Left lung (tissue), 4 donors: ENCODE measurements at regions not wholly inside any gene's neighbourhood (a gene's known extent, or its start where the extent isn't known, plus 50 kb on each side); places are given as distances from the start of the nearest gene placed in this dataset.
"Not testable (repeated sequence)": the region's sequence is repeated elsewhere in the genome, so short reads cannot be mapped to it uniquely, and the experiment has no call there.

Source experiments
- ATAC-seq: fragments of 200-7000 bp; cut with Tn5 transposase; one replicate; pipeline ENCODE4 v1.9.1; 2020; ENCODE audit warnings: moderate library complexity
- DNase-seq, 4 donors: peaks; one replicate each; pipeline ENCODE4 v3.0.0-alpha.2; 2013 to 2020
- H3K27ac ChIP-seq, 2 donors: fragments of 200-600 bp; sonication (generic) in 1 of 2; one replicate each; pipeline versions ENCODE4 v1.5.0 to v1.8.0; 2020 to 2021
- H3K27me3 ChIP-seq, 2 donors: fragments of 200-600 bp; sonication (generic) in 1 of 2; one replicate each; pipeline versions ENCODE4 v1.5.0 to v1.8.0; 2020 to 2021
- H3K36me3 ChIP-seq, 2 donors: fragments of 200-600 bp; sonication (generic) in 1 of 2; one replicate each; pipeline versions ENCODE4 v1.5.0 to v1.8.0; 2020 to 2021
- H3K4me1 ChIP-seq, 2 donors: fragments of 200-600 bp; one replicate each; pipeline ENCODE4 v1.8.0; 2021
- H3K4me3 ChIP-seq, 2 donors: fragments of 200-600 bp; sonication (generic) in 1 of 2; one replicate each; pipeline versions ENCODE4 v1.5.0 to v1.8.0; 2020 to 2021; ENCODE audit warnings: mild to moderate bottlenecking in 1 of 2
- H3K9me3 ChIP-seq, 2 donors: fragments of 200-600 bp; sonication (generic) in 1 of 2; one replicate each; pipeline versions ENCODE4 v1.5.0 to v1.8.0; 2020 to 2021
- CTCF ChIP-seq, 2 donors: fragments of 200-600 bp; sonication (generic) in 1 of 2; IDR thresholded peaks; one replicate each; pipeline versions ENCODE4 v1.5.0 to v1.8.0; 2021; ENCODE audit warnings: antibody characterized with exemption in 2 of 2
- intact Hi-C, 2 donors: fragments of 100-400 bp; cut with DNase I; formaldehyde crosslinking; loops; one replicate each; pipeline versions ENCODE4 v1.11.2 to v1.14.2; 2022
- donor health status: DM: no; HTN: yes; CAD: no.
- donor health status: DM: no; HTN: no; CAD: no.

- no peak overlapping the region for H3K4me3 ChIP-seq
- no peaks in the 10 kb centered on the region for H3K9me3 ChIP-seq
- peaks cover 0 to 3% of the 10 kb centered on the region in 2 donors for H3K4me1 ChIP-seq
- no peak for TF ChIP-seq CTCF (IDR thresholded peaks at IDR 0.05)
- ATAC-seq = peak; percentile 7
- H3K27me3 ChIP-seq = no peaks in the 10 kb centered on the region
- intact Hi-C loops = no loop called here
- no peak overlapping the region for H3K27ac ChIP-seq
- H3K36me3 ChIP-seq = no peaks in the 10 kb centered on the region
- no peak for DNase-seq
Measured at GRCh38 chr1:818618-819291, 105.0 kb upstream of the SAMD11 start.

GRCh38 chr1:820962-821361 lies 102.8 kb upstream of the SAMD11 start:
- Histone ChIP-seq H3K4me3 (no peak overlapping the region), H3K36me3 (no peaks in the 10 kb centered on the region), H3K4me1 (peaks cover 0 to 8% of the 10 kb centered on the region in 2 donors), H3K27ac (no peak overlapping the region), H3K9me3 (no peaks in the 10 kb centered on the region), H3K27me3 (no peaks in the 10 kb centered on the region)
- ATAC-seq (no peak), DNase-seq (no peak)
- no peak for TF ChIP-seq CTCF (IDR thresholded peaks at IDR 0.05)
- intact Hi-C loops = no loop called here

- H3K4me1 ChIP-seq, intact Hi-C loops, H3K27me3 ChIP-seq, DNase-seq, H3K9me3 ChIP-seq, H3K36me3 ChIP-seq: not testable (repeated sequence)
- peak overlapping the region; percentile 86 to 90 for H3K27ac ChIP-seq
- H3K4me3 ChIP-seq = peak overlapping the region; percentile 38 to 56
- ATAC-seq = peak; percentile 45
Measured at GRCh38 chr1:826808-827207, 96.9 kb upstream of the SAMD11 start.

- H3K27ac ChIP-seq = peak overlapping the region; percentile 86 to 90
- H3K9me3 ChIP-seq, intact Hi-C loops, H3K36me3 ChIP-seq, H3K27me3 ChIP-seq, H3K4me1 ChIP-seq: not testable (repeated sequence)
- peak; percentile 88 to 99 (median 96) for DNase-seq
- H3K4me3 ChIP-seq = peak overlapping the region; percentile 38 to 56
- ATAC-seq = peak; percentile 99
Measured at GRCh38 chr1:827211-828063, 96.3 kb upstream of the SAMD11 start.

- H3K36me3 ChIP-seq = peaks cover 0 to 19% of the 10 kb centered on the region in 2 donors
- H3K27me3 ChIP-seq, H3K4me3 ChIP-seq, H3K9me3 ChIP-seq, DNase-seq, intact Hi-C loops, H3K27ac ChIP-seq, ATAC-seq, H3K4me1 ChIP-seq: not testable (repeated sequence)
Measured at GRCh38 chr1:829324-829723, 94.4 kb upstream of the SAMD11 start.

- ATAC-seq, H3K27ac ChIP-seq, H3K9me3 ChIP-seq, intact Hi-C loops, H3K27me3 ChIP-seq, H3K4me1 ChIP-seq, DNase-seq, H3K4me3 ChIP-seq: not testable (repeated sequence)
- H3K36me3 ChIP-seq = peaks cover 0 to 19% of the 10 kb centered on the region in 2 donors
Measured at GRCh38 chr1:829932-830331, 93.8 kb upstream of the SAMD11 start.

GRCh38 chr1:830750-831149 lies 93.0 kb upstream of the SAMD11 start:
- H3K27me3 ChIP-seq, ATAC-seq, H3K4me3 ChIP-seq, intact Hi-C loops, DNase-seq, H3K9me3 ChIP-seq, H3K4me1 ChIP-seq, H3K27ac ChIP-seq: not testable (repeated sequence)
- H3K36me3 ChIP-seq = peaks cover 0 to 19% of the 10 kb centered on the region in 2 donors
